ENCODE measurements at regions not wholly inside any gene's neighbourhood (a gene's known extent, or its start where the extent isn't known, plus 50 kb on each side); places are given as distances from the start of the nearest gene placed in this dataset.

DNA sequence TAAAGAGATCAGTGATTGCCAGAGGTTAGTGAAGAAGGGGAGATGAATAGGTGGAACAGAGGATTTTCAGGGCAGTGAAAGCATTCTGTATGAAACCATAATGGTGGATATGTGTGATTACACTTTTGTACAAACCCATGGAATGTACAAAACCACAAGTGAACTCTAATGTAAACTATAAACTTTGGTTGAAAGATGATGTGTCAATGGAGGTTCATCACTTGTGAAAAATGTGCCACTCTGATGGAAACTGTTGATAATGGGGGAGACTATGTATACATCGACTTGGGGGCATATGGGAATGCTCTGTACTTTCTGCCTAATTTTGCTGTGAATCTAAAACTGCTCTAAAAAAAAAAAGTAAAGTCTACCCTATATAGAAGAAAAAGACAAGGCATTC, 68.7 kb upstream of the ARHGEF3 start:
- no peak for DNase-seq (ENCODE audit: low read depth in 2 of 2, low spot score in 1 of 2)

GRCh38 chr3:56869157-56869889, 67.6 kb upstream of the ARHGEF3 start:
- DNase-seq (ENCODE audit: low read depth in 2 of 2, low spot score in 1 of 2), result no peak

DNA sequence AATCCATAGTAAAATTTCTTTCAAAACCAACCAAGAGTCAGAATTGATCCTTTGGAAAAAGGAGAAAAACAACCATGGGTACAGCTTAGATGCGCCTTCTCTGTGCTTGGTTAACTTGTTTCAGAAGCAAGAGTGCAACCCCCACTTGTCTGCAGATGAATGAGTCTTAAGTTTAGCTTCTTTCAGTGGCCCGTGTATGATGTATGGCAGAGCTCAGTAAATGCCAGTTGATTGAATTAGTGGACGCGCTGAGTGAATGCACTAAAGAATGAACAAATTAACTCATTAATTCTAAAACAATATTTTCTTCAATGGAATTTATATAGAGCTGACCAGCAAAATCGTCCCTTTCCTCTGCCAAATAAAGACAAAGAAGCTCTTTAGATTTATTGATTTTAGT, 67.0 kb upstream of the ARHGEF3 start:
- DNase-seq (ENCODE audit: low read depth in 2 of 2, low spot score in 1 of 2), result no peak

DNA sequence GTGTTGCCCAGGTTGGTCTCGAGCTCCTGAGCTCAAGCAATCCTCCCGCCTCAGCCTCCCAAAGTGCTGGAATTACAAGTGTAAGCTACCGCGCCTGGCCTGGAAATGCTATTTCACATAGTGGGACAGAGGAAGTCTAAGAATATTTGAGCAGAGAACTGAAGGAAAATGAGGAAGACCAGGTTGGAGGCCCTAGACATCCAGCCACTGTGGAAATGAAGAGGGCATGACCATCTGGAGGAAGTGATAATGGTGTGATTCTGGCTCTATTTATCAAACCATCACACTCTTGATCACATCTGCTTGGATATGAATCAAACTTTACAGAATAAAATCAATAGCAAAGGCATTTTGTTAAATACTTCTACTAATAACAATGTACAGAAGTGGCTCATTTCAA, 65.9 kb upstream of the ARHGEF3 start:
- no peak for DNase-seq (ENCODE audit: low read depth in 2 of 2, low spot score in 1 of 2)

DNA sequence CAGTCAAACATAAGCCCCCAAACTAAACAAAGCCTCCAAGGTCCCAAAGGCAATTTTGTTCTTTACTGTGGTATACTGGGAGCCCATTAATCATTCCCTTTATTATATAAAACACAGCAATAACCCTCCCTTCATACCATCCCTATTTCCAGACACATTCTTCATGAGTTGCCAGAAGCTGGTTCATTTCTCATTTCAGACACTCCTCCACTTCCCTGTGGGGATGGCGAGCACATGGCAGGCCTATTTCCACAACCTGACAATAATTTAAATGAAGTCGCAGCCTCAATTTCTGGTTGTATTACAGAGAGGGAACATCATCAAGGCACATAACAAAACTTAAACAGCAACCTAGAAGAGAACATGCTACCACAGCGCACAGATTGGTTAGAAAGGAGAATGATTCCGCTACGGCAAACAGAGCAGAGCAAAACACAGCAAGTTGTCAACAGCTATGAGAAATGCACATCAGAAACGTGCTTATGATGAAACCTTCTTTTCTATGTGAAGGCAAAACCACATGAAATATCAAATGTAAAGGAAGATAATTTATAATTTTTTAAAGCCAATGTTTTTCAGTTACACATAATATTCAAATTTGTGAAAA, 63.3 kb upstream of the ARHGEF3 start:
- no peak for DNase-seq (ENCODE audit: low read depth in 2 of 2, low spot score in 1 of 2)

DNA sequence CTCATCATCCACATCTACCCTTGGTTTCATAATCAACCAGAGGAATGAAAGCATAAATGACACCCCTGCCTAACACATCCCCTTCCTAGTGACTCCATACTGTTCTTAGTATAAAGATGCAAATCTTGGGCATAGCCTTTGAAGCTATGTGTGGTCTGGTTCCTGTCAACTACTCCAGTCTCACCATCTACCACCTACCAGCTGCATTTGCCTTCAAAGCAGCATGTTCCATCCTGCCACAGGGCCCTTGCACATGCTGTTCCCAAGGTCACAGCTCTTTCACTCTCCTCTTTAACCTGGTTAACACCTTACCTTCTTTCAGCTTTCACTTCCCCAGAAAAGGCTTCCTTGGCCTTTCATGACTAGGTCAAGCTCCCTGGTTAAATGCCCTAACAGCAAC, 62.3 kb upstream of the ARHGEF3 start:
- DNase-seq (ENCODE audit: low read depth in 2 of 2, low spot score in 1 of 2), result no peak

- DNase-seq (ENCODE audit: low read depth in 2 of 2, low spot score in 1 of 2), result no peak
Measured at GRCh38 chr3:56862352-56863062, 60.8 kb upstream of the ARHGEF3 start.

DNA sequence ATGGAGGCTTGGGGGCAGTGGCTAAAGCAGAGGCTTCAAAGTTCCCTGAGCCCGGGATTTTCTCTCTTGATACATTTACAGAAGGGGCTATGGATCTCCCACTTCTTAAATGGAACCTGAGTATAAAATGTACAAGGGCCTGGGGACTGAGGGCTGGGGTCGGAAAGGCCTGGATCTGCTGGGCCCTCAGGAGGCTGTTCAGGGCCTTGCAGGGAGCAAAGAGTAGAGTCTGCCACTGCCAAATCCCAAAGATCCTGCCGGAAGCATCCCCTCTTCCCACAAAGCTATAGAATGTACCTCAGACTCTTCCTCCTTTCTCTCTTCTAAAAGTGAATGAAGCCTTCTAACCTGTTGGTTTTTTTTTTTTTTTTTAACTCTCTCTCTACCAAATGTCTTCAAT, 59.8 kb upstream of the ARHGEF3 start:
- DNase-seq (ENCODE audit: low read depth in 2 of 2, low spot score in 1 of 2), result no peak

GRCh38 chr3:56860939-56861338, 59.2 kb upstream of the ARHGEF3 start:
- DNase-seq (ENCODE audit: low read depth in 2 of 2, low spot score in 1 of 2), result no peak

DNA sequence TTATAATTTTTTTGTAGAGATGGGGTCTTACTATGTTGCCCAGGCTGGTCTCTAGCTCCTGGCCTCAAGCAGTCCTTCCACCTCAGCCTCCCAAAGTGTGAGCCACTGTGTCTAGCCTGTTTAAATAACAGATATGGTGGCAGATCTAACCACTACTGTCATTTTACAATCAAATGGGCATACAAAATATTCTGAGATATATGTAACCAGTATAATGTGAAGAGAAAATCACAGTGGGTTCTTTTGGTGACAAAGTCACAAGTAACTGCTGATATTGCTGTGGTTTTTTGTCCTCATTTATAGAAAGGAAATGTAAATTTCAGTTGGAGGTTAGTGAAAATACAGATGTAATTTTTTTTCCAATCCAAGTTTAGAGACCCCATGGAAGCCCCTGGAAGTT, 58.6 kb upstream of the ARHGEF3 start:
- no peak for DNase-seq (ENCODE audit: low read depth in 2 of 2, low spot score in 1 of 2)

GRCh38 chr3:56858331-56858730, 56.6 kb upstream of the ARHGEF3 start:
- no peak for DNase-seq (ENCODE audit: low read depth in 2 of 2, low spot score in 1 of 2)

GRCh38 chr3:56857178-56857577, 55.4 kb upstream of the ARHGEF3 start:
- DNase-seq (ENCODE audit: low read depth in 2 of 2, low spot score in 1 of 2), result no peak

DNA sequence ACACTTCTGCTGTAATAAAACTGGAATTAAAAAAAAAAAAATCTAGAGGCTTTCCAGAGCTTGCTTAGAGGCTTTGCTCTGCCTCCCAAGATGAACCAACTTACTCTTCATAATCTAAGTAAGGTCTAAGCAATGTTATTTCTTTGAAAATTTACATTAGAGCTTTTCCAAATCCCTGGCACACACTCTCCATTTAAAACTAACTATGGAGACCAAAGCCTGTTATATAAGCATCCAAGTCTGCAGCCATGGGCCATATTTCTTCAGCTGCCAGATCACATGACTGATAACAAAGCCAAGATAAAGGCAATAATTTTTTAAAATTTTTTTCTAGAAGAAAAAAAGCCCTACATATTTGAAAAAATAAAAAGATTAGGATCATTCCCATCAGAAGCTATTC, 55.0 kb upstream of the ARHGEF3 start:
- DNase-seq (ENCODE audit: low read depth in 2 of 2, low spot score in 1 of 2), result no peak

GRCh38 chr3:56855856-56856512, 54.2 kb upstream of the ARHGEF3 start:
- DNase-seq (ENCODE audit: low read depth in 2 of 2, low spot score in 1 of 2), result no peak

GRCh38 chr3:56854856-56855611, 53.3 kb upstream of the ARHGEF3 start:
- DNase-seq (ENCODE audit: low read depth in 2 of 2, low spot score in 1 of 2), result no peak

GRCh38 chr3:56851966-56852884, 50.5 kb upstream of the ARHGEF3 start:
- no peak for DNase-seq (ENCODE audit: low read depth in 2 of 2, low spot score in 1 of 2)
